K562 (cell line): ENCODE measurements at regions not wholly inside any gene's neighbourhood (a gene's known extent, or its start where the extent isn't known, plus 50 kb on each side); places are given as distances from the start of the nearest gene placed in this dataset.

ENCODE experiments used
- ATAC-seq: fragments of 200-7000 bp; cut with Tn5 transposase; 3 replicates; pipeline ENCODE4 v1.9.1; 2020; ENCODE audit warnings: moderate library complexity
- BruUV-seq: library from RNA; stranded (reverse); fragments of 400-500 nt; replicated peaks from 2 replicates; lab custom pipeline; 2021; lab: Mats Ljungman, UMichigan
- CTCF ChIA-PET: fragments of 300-600 bp; formaldehyde crosslinking; extraction: SDS; loops from one replicate; lab custom pipeline; 2021; ENCODE audit warnings: low intra/inter-chr PET ratio; lab: Yijun Ruan, JAX
- POLR2A ChIA-PET: fragments of 300-600, 350-650 bp; sonication (Branson Sonifier 250); formaldehyde crosslinking; extraction: SDS; loops from one replicate; lab custom pipeline; 2021; ENCODE audit warnings: antibody characterized with exemption, inconsistent platforms; lab: Yijun Ruan, JAX
- DNase-seq, 4 experiments: peaks; one replicate each; pipeline versions ENCODE4 v3.0.0 to v3.0.0-alpha.2; 2011 to 2018; ENCODE audit warnings: low spot score in 3 of 4, mixed read lengths in 3 of 4; ENCODE audit errors: extremely low read depth in 1 of 4
- FAIRE-seq: peaks from 2 replicates; lab custom pipeline; 2011; peaks lifted over from hg19 to GRCh38; lab: Jason Lieb, UNC
- H2AFZ ChIP-seq: 2 replicates; pipeline ENCODE4 v1.6.0; 2011; ENCODE audit warnings: low read depth, low read length, control low read depth, inconsistent platforms
- H3K27ac ChIP-seq: fragments of 200-600 bp; 3 replicates; pipeline ENCODE4 v1.8.0; 2011; ENCODE audit warnings: low read depth, mild to moderate bottlenecking, control low read depth, inconsistent platforms, low read length, moderate library complexity, mixed read lengths; ENCODE audit errors: extremely low read depth
- H3K27me3 ChIP-seq, 2 experiments: fragments of 300-600 bp in 1 of 2; 2 replicates in 1 of 2; 3 replicates in 1 of 2; pipeline versions ENCODE4 v1.6.0 to v1.8.0; 2011; ENCODE audit warnings: inconsistent platforms in 2 of 2, low read length in 2 of 2, mild to moderate bottlenecking in 1 of 2, mixed read lengths in 1 of 2, moderate library complexity in 1 of 2; ENCODE audit not compliant: control insufficient read depth in 2 of 2, insufficient read depth in 2 of 2
- H3K36me3 ChIP-seq: fragments of 300-600 bp; 3 replicates; pipeline ENCODE4 v1.8.0; 2011; ENCODE audit warnings: mild to moderate bottlenecking, low read length, inconsistent platforms; ENCODE audit not compliant: control insufficient read depth, insufficient read depth
- H3K4me1 ChIP-seq, 2 experiments: fragments of 200-600 bp in 1 of 2; replicated peaks in 1 of 2; 2 replicates in 1 of 2; 3 replicates in 1 of 2; pipeline versions ENCODE4 v1.5.1 to v1.8.0; 2011; ENCODE audit warnings: inconsistent platforms in 2 of 2, low read length in 2 of 2, mild to moderate bottlenecking in 1 of 2, mixed read lengths in 1 of 2, moderate library complexity in 1 of 2; ENCODE audit not compliant: control insufficient read depth in 2 of 2, insufficient read depth in 2 of 2
- H3K4me2 ChIP-seq: 2 replicates; pipeline ENCODE4 v1.6.1; 2011; ENCODE audit warnings: low read length, control low read depth, inconsistent platforms, mixed read lengths; ENCODE audit not compliant: insufficient read depth
- H3K4me3 ChIP-seq: fragments of 200-600 bp; sonication (generic), shearing (Covaris generic); 2 replicates; pipeline ENCODE4 v1.5.1; 2016; ENCODE audit warnings: control low read depth, inconsistent platforms
- H3K79me2 ChIP-seq: fragments of 200-600 bp; 3 replicates; pipeline ENCODE4 v1.8.0; 2011; ENCODE audit warnings: low read length, inconsistent platforms; ENCODE audit not compliant: control insufficient read depth, insufficient read depth
- H3K9ac ChIP-seq, 2 experiments: 2 replicates each; pipeline versions ENCODE4 v1.6.0 to v1.6.1; 2011; ENCODE audit warnings: low read depth in 2 of 2, low read length in 2 of 2, control low read depth in 1 of 2, inconsistent platforms in 1 of 2, mild to moderate bottlenecking in 1 of 2, mixed read lengths in 1 of 2; ENCODE audit not compliant: insufficient read depth in 1 of 2
- H3K9me1 ChIP-seq: one replicate; pipeline ENCODE4 v1.6.0; 2011; ENCODE audit warnings: inconsistent platforms, mild to moderate bottlenecking, low read length, moderate library complexity; ENCODE audit not compliant: control insufficient read depth, insufficient read depth
- H3K9me3 ChIP-seq: replicated peaks from 2 replicates; pipeline ENCODE4 v1.5.1; 2011; ENCODE audit warnings: low read depth, low read length, inconsistent platforms; ENCODE audit not compliant: control insufficient read depth, insufficient read depth
- H4K20me1 ChIP-seq: replicated peaks from 2 replicates; pipeline ENCODE4 v1.6.1; 2011; ENCODE audit warnings: low read length, inconsistent platforms, mixed read lengths; ENCODE audit not compliant: control insufficient read depth, insufficient read depth
- ARID1B ChIP-seq: fragments of 450-650 bp; IDR thresholded peaks from 2 replicates; pipeline ENCODE4 v1.6.1; 2016; ENCODE audit warnings: antibody characterized with exemption, mild to moderate bottlenecking, inconsistent platforms
- CBFA2T3 ChIP-seq: fragments of 450-650 bp; IDR thresholded peaks from 2 replicates; pipeline ENCODE4 v1.6.1; 2017
- NRF1 ChIP-seq, 2 experiments: fragments of 450-650 bp; IDR thresholded peaks in 1 of 2; conservative IDR thresholded peaks in 1 of 2; 2 replicates each; pipeline ENCODE4 v1.6.1; 2014; ENCODE audit warnings: mild to moderate bottlenecking in 2 of 2
- TAL1 ChIP-seq: fragments of 450-650 bp; IDR thresholded peaks from 2 replicates; pipeline ENCODE4 v1.6.1; 2016; ENCODE audit warnings: mild to moderate bottlenecking
- TEAD4 ChIP-seq, 2 experiments: sonication (generic) in 1 of 2; formaldehyde crosslinking in 1 of 2; IDR thresholded peaks; 2 replicates each; pipeline versions ENCODE4 v1.6.1 to v1.8.0; 2012 to 2022; ENCODE audit warnings: borderline replicate concordance in 1 of 2, inconsistent platforms in 1 of 2, low read length in 1 of 2, mild to moderate bottlenecking in 1 of 2, missing genetic modification reagents in 1 of 2
- WGBS: fragments of 100-300 bp; shearing (Covaris generic); methylation state at CpG from one replicate; pipeline ENCODE4 v1.1.6; 2016; ENCODE audit warnings: low coverage, mixed read lengths; ENCODE audit not compliant: insufficient coverage; ENCODE audit errors: missing lambda C conversion rate; 5-methylcytosine and 5-hydroxymethylcytosine counted together
- in situ Hi-C: fragments of 300-500 bp; cut with MboI; formaldehyde crosslinking; loops from 4 replicates; pipeline ENCODE4 v1.15.0; 2018; ENCODE audit warnings: inconsistent platforms, mixed read lengths
- intact Hi-C: fragments of 100-400 bp; cut with micrococcal nuclease; formaldehyde crosslinking; loops from 2 replicates; pipeline ENCODE4 v1.14.2; 2022
- TF ChIP-seq, protein P1 (sequence below): fragments of 250-450 bp; sonication (Bioruptor Pico); IDR thresholded peaks from 2 replicates; pipeline ENCODE4 v1.8.0; 2021; ENCODE audit warnings: moderate library complexity, mild to moderate bottlenecking, inconsistent platforms

DNA sequence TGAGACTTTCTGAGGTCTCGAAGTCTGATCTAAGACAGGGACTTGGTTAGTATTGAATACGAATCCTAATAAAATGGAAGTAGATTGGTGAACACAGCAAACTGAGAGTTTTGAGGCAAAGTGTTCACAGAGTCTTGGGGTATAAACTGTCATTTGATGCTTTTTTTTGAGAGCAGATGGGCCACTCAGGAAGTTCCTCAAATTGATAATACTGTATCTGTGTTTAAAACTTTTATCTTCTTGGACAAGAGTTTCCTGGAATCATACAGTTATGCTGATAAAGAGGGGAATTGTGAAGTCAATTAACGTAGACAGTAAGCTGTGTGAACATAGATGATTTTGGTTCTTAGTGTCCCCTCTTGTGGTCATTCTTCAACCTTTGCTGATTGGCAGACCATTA is 80.0 kb upstream of the CLPB start:
- no peaks in the 10 kb centered on the region for H4K20me1 ChIP-seq
- TF ChIP-seq TAL1 (peak; percentile 21; the same call in 1 of the 2 replicates), TEAD4 (IDR thresholded peaks at IDR 0.05; ENCODE audit: low read length) (peak; percentile 18; the same call in 1 of the 2 replicates), TEAD4 (CRISPR knock-in tag; IDR thresholded peaks at IDR 0.05; ENCODE audit: borderline replicate concordance) (no peak), CBFA2T3 (peak; percentile 49), ARID1B (peak; percentile 37; the same call in 1 of the 2 replicates), NRF1 (conservative IDR thresholded peaks at IDR 0.05 in 1 of 2, IDR thresholded peaks at IDR 0.05 in 1 of 2) (no peak)
- TF ChIP-seq, protein P1, sequence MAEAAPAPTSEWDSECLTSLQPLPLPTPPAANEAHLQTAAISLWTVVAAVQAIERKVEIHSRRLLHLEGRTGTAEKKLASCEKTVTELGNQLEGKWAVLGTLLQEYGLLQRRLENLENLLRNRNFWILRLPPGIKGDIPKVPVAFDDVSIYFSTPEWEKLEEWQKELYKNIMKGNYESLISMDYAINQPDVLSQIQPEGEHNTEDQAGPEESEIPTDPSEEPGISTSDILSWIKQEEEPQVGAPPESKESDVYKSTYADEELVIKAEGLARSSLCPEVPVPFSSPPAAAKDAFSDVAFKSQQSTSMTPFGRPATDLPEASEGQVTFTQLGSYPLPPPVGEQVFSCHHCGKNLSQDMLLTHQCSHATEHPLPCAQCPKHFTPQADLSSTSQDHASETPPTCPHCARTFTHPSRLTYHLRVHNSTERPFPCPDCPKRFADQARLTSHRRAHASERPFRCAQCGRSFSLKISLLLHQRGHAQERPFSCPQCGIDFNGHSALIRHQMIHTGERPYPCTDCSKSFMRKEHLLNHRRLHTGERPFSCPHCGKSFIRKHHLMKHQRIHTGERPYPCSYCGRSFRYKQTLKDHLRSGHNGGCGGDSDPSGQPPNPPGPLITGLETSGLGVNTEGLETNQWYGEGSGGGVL (CRISPR knock-in tag) = no peak
- TF ChIP-seq, all 486 proteins: peak for 4
- Histone ChIP-seq H3K79me2 (no peaks in the 10 kb centered on the region), H3K4me2 (no peak overlapping the region), H3K4me1 (no peaks in the 10 kb centered on the region), H3K9ac (no peak overlapping the region), H2AFZ (no peak overlapping the region), H3K27me3 (0 out of 5 replicates have a peak, but pooled peaks cover 0 to 3% of the 10 kb centered on the region in 2 experiments), H3K4me3 (no peak overlapping the region), H3K9me3 (peaks cover 9% of the 10 kb centered on the region), H3K36me3 (no peaks in the 10 kb centered on the region), H3K27ac (no peak overlapping the region), H3K9me1 (no peaks in the 10 kb centered on the region)
- no peak for ATAC-seq
- CTCF ChIA-PET = no interaction called here
- no peak for DNase-seq
- no TSS peak for BruUV-seq
- in situ Hi-C loops = no loop called here
- FAIRE-seq = no peak
- WGBS = 0% methylated on average over 3 of the region's 3 CpGs
- POLR2A ChIA-PET = no interaction called here
- intact Hi-C loops = no loop called here
